CD4-positive, alpha-beta memory T cell (primary cell): ENCODE measurements at regions not wholly inside any gene's neighbourhood (a gene's known extent, or its start where the extent isn't known, plus 50 kb on each side); places are given as distances from the start of the nearest gene placed in this dataset.

Experiments used
- CTCF ChIA-PET: fragments of 350-600 bp; sonication (Branson Sonifier 250); formaldehyde crosslinking; loops from one replicate; lab custom pipeline; 2021; ENCODE audit warnings: inconsistent platforms; ENCODE audit not compliant: partially characterized antibody; lab: Charles Lee
- POLR2A ChIA-PET: fragments of 350-600 bp; sonication (Branson Sonifier 250); formaldehyde crosslinking; loops from one replicate; lab custom pipeline; 2021; ENCODE audit not compliant: partially characterized antibody; lab: Charles Lee
- DNase-seq, 5 donors: peaks; one replicate each; pipeline versions ENCODE4 v3.0.0 to v3.0.0-alpha.2; 2020 to 2022; ENCODE audit warnings: mixed read lengths in 1 of 5
- H3K27ac ChIP-seq: one replicate; pipeline ENCODE4 v1.7.0; 2013; ENCODE audit warnings: low read depth, low read length
- H3K27me3 ChIP-seq: 2 replicates; pipeline ENCODE4 v1.7.0; 2013; ENCODE audit warnings: mild to moderate bottlenecking, low read length, moderate library complexity; ENCODE audit not compliant: insufficient read depth
- H3K36me3 ChIP-seq: 2 replicates; pipeline ENCODE4 v1.7.0; 2013; ENCODE audit warnings: mild to moderate bottlenecking, low read length, moderate library complexity; ENCODE audit not compliant: insufficient read depth
- H3K4me1 ChIP-seq: 2 replicates; pipeline ENCODE4 v1.7.0; 2013; ENCODE audit warnings: mild to moderate bottlenecking, low read length, moderate library complexity; ENCODE audit not compliant: insufficient read depth
- H3K4me3 ChIP-seq, 2 donors: one replicate each; pipeline ENCODE4 v1.7.0; 2013; ENCODE audit warnings: low read length in 2 of 2, mild to moderate bottlenecking in 1 of 2
- H3K9me3 ChIP-seq, 2 donors: one replicate each; pipeline ENCODE4 v1.7.0; 2013; ENCODE audit warnings: low read length in 2 of 2, control low read depth in 1 of 2; ENCODE audit not compliant: control insufficient read depth in 1 of 2
- H3K27ac Mint-ChIP-seq, 7 donors: one replicate each; pipeline ENCODE4 v1.8.0; 2020 to 2021; ENCODE audit warnings: mixed read lengths in 7 of 7, mild to moderate bottlenecking in 6 of 7, inconsistent platforms in 3 of 7, moderate library complexity in 3 of 7
- H3K27me3 Mint-ChIP-seq, 2 donors: one replicate each; pipeline ENCODE4 v1.8.0; 2020 to 2021; ENCODE audit warnings: mixed read lengths in 2 of 2
- H3K36me3 Mint-ChIP-seq, 2 donors: one replicate each; pipeline ENCODE4 v1.8.0; 2020 to 2021; ENCODE audit warnings: mixed read lengths in 2 of 2, inconsistent platforms in 1 of 2, mild to moderate bottlenecking in 1 of 2
- H3K4me1 Mint-ChIP-seq, 4 donors: one replicate each; pipeline ENCODE4 v1.8.0; 2020 to 2021; ENCODE audit warnings: mixed read lengths in 4 of 4, mild to moderate bottlenecking in 1 of 4
- H3K4me3 Mint-ChIP-seq, 8 donors: one replicate each; pipeline ENCODE4 v1.8.0; 2020 to 2021; ENCODE audit warnings: mixed read lengths in 8 of 8, mild to moderate bottlenecking in 7 of 8, moderate library complexity in 6 of 8, inconsistent platforms in 3 of 8
- H3K9me3 Mint-ChIP-seq, 8 donors: one replicate each; pipeline ENCODE4 v1.8.0; 2020 to 2021; ENCODE audit warnings: mixed read lengths in 8 of 8, mild to moderate bottlenecking in 5 of 8, inconsistent platforms in 3 of 8, moderate library complexity in 1 of 8
- intact Hi-C: fragments of 100-400 bp; cut with micrococcal nuclease; formaldehyde crosslinking; loops from one replicate; pipeline ENCODE4 v1.15.1; 2023

- H3K4me3 ChIP-seq: no peak overlapping the region
- ChIA-PET CTCF (interaction anchor here (0.9 kb wide), 1 partner anchor 10 kb away, joined by 3 read pairs; no protein-coding TSS in a partner anchor), POLR2A (no interaction called here)
- Mint-ChIP-seq H3K27ac (no peak overlapping the region), H3K4me1 (no peaks in the 10 kb centered on the region), H3K36me3 (no peaks in the 10 kb centered on the region), H3K27me3 (peaks cover 2% of the 10 kb centered on the region in 2 donors), H3K9me3 (peaks cover 7 to 25% (median 16%) of the 10 kb centered on the region in 8 donors), H3K4me3 (no peak overlapping the region)
- no peaks in the 10 kb centered on the region for H3K27me3 ChIP-seq
- no peak for DNase-seq
- no peaks in the 10 kb centered on the region for H3K4me1 ChIP-seq
- H3K9me3 ChIP-seq: no peaks in the 10 kb centered on the region
- no peaks in the 10 kb centered on the region for H3K36me3 ChIP-seq
- intact Hi-C loops: no loop called here
- no peak overlapping the region for H3K27ac ChIP-seq
Observed at GRCh38 chr3:127112796-127113570, 79.9 kb upstream of the PRR23E start.

GRCh38 chr3:127113571-127113891, 79.4 kb upstream of the PRR23E start:
- no peaks in the 10 kb centered on the region for H3K36me3 Mint-ChIP-seq
- H3K27me3 Mint-ChIP-seq: peaks cover 2% of the 10 kb centered on the region in 2 donors
- CTCF ChIA-PET: no interaction called here
- DNase-seq: no peak
- H3K4me1 ChIP-seq: no peaks in the 10 kb centered on the region
- no peak overlapping the region for H3K4me3 Mint-ChIP-seq
- H3K4me1 Mint-ChIP-seq: no peaks in the 10 kb centered on the region
- intact Hi-C loops: no loop called here
- H3K27ac ChIP-seq: no peak overlapping the region
- POLR2A ChIA-PET: no interaction called here
- H3K36me3 ChIP-seq: no peaks in the 10 kb centered on the region
- H3K9me3 ChIP-seq: no peaks in the 10 kb centered on the region
- no peaks in the 10 kb centered on the region for H3K27me3 ChIP-seq
- H3K4me3 ChIP-seq: no peak overlapping the region
- H3K27ac Mint-ChIP-seq: no peak overlapping the region
- peaks cover 7 to 25% (median 16%) of the 10 kb centered on the region in 8 donors for H3K9me3 Mint-ChIP-seq

- intact Hi-C loops: no loop called here
- Mint-ChIP-seq H3K4me1 (no peaks in the 10 kb centered on the region), H3K9me3 (peaks cover 7 to 25% (median 16%) of the 10 kb centered on the region in 8 donors), H3K27me3 (peaks cover 2% of the 10 kb centered on the region in 2 donors), H3K27ac (no peak overlapping the region), H3K4me3 (no peak overlapping the region), H3K36me3 (no peaks in the 10 kb centered on the region)
- Histone ChIP-seq H3K4me1 (no peaks in the 10 kb centered on the region), H3K27ac (no peak overlapping the region), H3K36me3 (no peaks in the 10 kb centered on the region), H3K27me3 (no peaks in the 10 kb centered on the region), H3K4me3 (no peak overlapping the region), H3K9me3 (no peaks in the 10 kb centered on the region)
- ChIA-PET POLR2A (no interaction called here), CTCF (no interaction called here)
- DNase-seq: no peak
Observed at GRCh38 chr3:127114337-127115070, 78.4 kb upstream of the PRR23E start.

DNA sequence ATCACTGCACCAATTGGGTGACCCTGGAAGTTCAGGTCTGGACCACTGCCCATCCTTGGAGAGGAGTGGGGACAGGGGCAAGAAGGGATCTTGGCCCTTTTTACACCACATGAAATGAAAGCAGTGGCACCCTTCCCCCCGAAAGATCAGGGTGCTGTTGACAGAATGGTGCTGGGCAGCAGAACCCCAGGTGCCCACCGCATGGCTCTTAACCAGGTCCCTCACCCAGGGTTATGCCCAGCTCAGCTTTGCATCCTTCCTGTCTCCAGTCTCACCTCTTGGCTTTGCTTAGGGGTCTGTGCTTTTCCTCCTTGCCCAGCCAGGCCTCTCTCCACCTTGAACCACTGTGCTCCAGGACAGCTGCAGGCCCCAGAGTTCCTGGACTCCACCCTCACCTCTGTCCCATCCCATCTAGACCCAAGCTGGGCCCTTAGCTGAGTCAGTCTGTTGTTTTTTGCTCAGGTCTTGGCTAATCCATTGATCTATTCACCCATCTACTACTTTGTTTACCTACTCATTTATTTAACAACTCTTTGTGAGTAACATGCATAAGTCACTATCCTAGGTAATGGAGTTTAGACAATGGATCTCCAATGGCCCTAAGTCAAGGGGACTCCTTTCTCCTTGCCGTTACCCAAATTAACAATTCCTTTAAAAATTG, 77.1 kb upstream of the PRR23E start:
- Histone ChIP-seq H3K9me3 (no peaks in the 10 kb centered on the region), H3K4me3 (no peak overlapping the region), H3K27me3 (no peaks in the 10 kb centered on the region), H3K36me3 (no peaks in the 10 kb centered on the region), H3K27ac (no peak overlapping the region), H3K4me1 (no peaks in the 10 kb centered on the region)
- DNase-seq: no peak
- Mint-ChIP-seq H3K36me3 (no peaks in the 10 kb centered on the region), H3K27ac (no peak overlapping the region), H3K4me1 (no peaks in the 10 kb centered on the region), H3K4me3 (no peak overlapping the region), H3K27me3 (peaks cover 2 to 6% of the 10 kb centered on the region in 2 donors), H3K9me3 (peaks cover 7 to 21% (median 16%) of the 10 kb centered on the region in 8 donors)
- intact Hi-C loops: no loop called here
- CTCF ChIA-PET: no interaction called here
- POLR2A ChIA-PET: no interaction called here

GRCh38 chr3:127118366-127118765, 74.6 kb upstream of the PRR23E start:
- Mint-ChIP-seq H3K4me3 (no peak overlapping the region), H3K4me1 (no peaks in the 10 kb centered on the region), H3K27ac (no peak overlapping the region), H3K27me3 (peaks cover 7 to 9% of the 10 kb centered on the region in 2 donors), H3K36me3 (no peaks in the 10 kb centered on the region), H3K9me3 (peaks cover 0 to 4% (median 2%) of the 10 kb centered on the region in 8 donors)
- no peak overlapping the region for H3K4me3 ChIP-seq
- no peaks in the 10 kb centered on the region for H3K9me3 ChIP-seq
- POLR2A ChIA-PET: no interaction called here
- DNase-seq: no peak
- no peaks in the 10 kb centered on the region for H3K36me3 ChIP-seq
- no peaks in the 10 kb centered on the region for H3K27me3 ChIP-seq
- H3K4me1 ChIP-seq: no peaks in the 10 kb centered on the region
- no peak overlapping the region for H3K27ac ChIP-seq
- intact Hi-C loops: no loop called here
- CTCF ChIA-PET: no interaction called here

- no peak for DNase-seq
- no peaks in the 10 kb centered on the region for H3K4me1 Mint-ChIP-seq
- Histone ChIP-seq H3K9me3 (no peaks in the 10 kb centered on the region), H3K27me3 (no peaks in the 10 kb centered on the region), H3K36me3 (no peaks in the 10 kb centered on the region), H3K4me3 (no peak overlapping the region), H3K4me1 (no peaks in the 10 kb centered on the region), H3K27ac (no peak overlapping the region)
- intact Hi-C loops: no loop called here
- ChIA-PET CTCF (no interaction called here), POLR2A (no interaction called here)
- H3K27ac Mint-ChIP-seq: no peak overlapping the region
- no peak overlapping the region for H3K4me3 Mint-ChIP-seq
- H3K9me3 Mint-ChIP-seq: peaks cover 0 to 4% (median 0%) of the 10 kb centered on the region in 8 donors
- no peaks in the 10 kb centered on the region for H3K36me3 Mint-ChIP-seq
- peaks cover 9 to 13% of the 10 kb centered on the region in 2 donors for H3K27me3 Mint-ChIP-seq
Observed at GRCh38 chr3:127119693-127120464, 73.1 kb upstream of the PRR23E start.
